ENCODE measurements at regions not wholly inside any gene's neighbourhood (a gene's known extent, or its start where the extent isn't known, plus 50 kb on each side); places are given as distances from the start of the nearest gene placed in this dataset.

DNA sequence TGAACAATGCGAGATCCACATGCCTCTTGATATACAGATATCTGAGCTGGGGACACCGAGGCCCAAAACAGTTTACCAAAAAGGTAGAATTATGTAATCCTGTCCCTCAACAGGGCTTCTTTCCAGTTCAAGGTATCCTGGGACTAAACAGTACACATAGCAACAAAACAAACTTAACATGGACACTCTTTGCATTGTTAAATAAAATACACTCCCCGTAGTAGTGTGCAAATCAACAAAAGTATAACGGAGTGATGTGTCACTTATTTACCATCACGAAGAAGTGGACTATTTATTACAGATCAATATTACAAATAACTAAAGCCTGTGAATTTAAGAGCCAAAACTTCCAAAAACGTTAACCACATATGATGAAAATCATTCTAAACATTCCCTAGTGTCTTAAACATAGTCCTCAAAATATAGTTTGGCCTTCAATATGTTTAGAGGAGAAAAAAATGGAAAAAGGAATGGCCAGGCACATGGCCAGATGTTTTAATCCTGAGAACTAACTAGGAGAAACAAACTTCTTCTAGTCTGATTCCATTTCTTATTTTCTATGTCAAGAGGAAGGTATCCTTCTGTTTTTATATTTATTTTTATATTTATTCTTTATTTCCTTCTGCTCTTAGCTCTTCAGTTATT lies 377.5 kb downstream of the OSR1 start:
- TF ChIP-seq POLR2A (IDR thresholded peaks at IDR 0.05; ENCODE audit: insufficient read depth in 1 of 2, low read depth in 2 of 2, low read length in 2 of 2) (no peak), ZNF224 (CRISPR knock-in tag; IDR thresholded peaks at IDR 0.05) (no peak), CBFB (CRISPR knock-in tag; IDR thresholded peaks at IDR 0.05) (no peak), ZFP36 (IDR thresholded peaks at IDR 0.05; ENCODE audit: borderline replicate concordance, low read depth, low read length, partially characterized antibody) (no peak), TBL1XR1 (IDR thresholded peaks at IDR 0.05; ENCODE audit: borderline replicate concordance, low read length, partially characterized antibody) (no peak)
- TF ChIP-seq, protein P1, sequence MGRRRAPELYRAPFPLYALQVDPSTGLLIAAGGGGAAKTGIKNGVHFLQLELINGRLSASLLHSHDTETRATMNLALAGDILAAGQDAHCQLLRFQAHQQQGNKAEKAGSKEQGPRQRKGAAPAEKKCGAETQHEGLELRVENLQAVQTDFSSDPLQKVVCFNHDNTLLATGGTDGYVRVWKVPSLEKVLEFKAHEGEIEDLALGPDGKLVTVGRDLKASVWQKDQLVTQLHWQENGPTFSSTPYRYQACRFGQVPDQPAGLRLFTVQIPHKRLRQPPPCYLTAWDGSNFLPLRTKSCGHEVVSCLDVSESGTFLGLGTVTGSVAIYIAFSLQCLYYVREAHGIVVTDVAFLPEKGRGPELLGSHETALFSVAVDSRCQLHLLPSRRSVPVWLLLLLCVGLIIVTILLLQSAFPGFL (CRISPR knock-in tag; IDR thresholded peaks at IDR 0.05): no peak
- TF ChIP-seq, protein P2, sequence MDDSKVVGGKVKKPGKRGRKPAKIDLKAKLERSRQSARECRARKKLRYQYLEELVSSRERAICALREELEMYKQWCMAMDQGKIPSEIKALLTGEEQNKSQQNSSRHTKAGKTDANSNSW (CRISPR knock-in tag; IDR thresholded peaks at IDR 0.05; ENCODE audit: borderline replicate concordance): no peak
- TF ChIP-seq, protein P3, sequence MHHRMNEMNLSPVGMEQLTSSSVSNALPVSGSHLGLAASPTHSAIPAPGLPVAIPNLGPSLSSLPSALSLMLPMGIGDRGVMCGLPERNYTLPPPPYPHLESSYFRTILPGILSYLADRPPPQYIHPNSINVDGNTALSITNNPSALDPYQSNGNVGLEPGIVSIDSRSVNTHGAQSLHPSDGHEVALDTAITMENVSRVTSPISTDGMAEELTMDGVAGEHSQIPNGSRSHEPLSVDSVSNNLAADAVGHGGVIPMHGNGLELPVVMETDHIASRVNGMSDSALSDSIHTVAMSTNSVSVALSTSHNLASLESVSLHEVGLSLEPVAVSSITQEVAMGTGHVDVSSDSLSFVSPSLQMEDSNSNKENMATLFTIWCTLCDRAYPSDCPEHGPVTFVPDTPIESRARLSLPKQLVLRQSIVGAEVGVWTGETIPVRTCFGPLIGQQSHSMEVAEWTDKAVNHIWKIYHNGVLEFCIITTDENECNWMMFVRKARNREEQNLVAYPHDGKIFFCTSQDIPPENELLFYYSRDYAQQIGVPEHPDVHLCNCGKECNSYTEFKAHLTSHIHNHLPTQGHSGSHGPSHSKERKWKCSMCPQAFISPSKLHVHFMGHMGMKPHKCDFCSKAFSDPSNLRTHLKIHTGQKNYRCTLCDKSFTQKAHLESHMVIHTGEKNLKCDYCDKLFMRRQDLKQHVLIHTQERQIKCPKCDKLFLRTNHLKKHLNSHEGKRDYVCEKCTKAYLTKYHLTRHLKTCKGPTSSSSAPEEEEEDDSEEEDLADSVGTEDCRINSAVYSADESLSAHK (CRISPR knock-in tag; IDR thresholded peaks at IDR 0.05; ENCODE audit: borderline replicate concordance): no peak
